ENCODE measurements at regions not wholly inside any gene's neighbourhood (a gene's known extent, or its start where the extent isn't known, plus 50 kb on each side); places are given as distances from the start of the nearest gene placed in this dataset.
"Not testable (repeated sequence)": the region's sequence is repeated elsewhere in the genome, so short reads cannot be mapped to it uniquely, and the experiment has no call there.

DNA sequence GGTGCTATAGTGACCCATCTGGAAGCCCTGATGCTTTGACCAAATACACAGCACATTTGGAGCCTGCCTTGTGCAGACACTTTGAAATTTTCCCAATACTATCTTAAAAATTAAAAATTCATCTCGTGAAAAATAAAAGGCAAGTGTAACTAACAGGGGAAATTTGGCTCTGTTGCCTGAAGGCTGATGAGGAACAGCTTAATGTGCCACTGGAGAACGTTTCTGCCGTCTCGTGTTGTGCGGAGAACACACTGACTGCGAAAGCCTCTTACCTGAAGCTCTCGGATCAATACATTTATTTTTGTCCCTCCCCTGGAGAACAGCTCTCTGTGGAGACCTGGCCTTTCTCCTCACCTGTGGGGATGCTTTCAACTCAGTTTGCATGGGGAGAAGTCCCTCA lies 77.2 kb upstream of the CHST15 start:
- no peak overlapping the region for H3K4me3 Mint-ChIP-seq
- no peak for ATAC-seq
- no peaks in the 10 kb centered on the region for H3K36me3 Mint-ChIP-seq
- no peaks in the 10 kb centered on the region for H3K9me3 Mint-ChIP-seq
- H3K4me1 Mint-ChIP-seq = peaks cover 2% of the 10 kb centered on the region
- no peak for DNase-seq (ENCODE audit: low spot score in 2 of 2)
- no peak overlapping the region for H3K27ac Mint-ChIP-seq

DNA sequence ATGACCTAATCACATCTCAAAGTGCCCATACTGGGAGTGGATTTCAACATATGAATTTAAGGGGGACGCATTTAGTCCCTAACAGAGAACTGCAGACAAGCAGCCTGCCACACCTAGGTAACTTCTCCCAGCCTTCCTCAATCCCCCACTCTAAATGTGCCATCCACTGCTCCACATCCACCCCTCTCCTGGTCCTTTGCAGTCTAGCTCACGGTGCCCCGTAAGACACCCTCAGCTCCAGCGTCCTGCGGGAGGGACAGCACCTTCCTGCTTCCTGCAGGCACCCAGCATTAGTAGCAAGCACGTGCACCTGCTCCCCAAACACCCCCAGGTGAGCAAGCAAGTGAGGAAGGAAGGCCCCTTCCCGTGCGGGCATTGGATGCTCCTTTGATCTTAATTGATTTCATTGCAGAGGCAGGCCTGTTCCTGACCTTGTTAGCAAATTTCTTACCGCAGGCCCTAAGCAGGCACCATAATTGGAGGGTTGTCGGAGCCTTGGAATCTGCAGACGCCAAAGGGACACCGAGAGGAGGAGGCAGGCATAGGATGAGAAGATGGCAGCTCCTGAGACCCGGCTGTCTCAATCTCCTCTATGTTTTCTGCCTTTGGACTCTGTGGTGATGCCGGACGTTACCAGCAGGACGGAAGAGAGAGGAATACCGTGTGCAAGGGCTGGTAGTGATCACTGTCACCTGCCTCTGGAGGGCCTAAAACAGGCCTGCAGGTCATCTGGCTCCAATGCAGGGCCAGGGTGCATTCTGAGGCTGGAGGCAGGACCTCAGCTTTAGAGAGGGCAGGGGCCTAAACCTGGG lies 75.8 kb upstream of the CHST15 start:
- no peaks in the 10 kb centered on the region for H3K9me3 Mint-ChIP-seq

DNA sequence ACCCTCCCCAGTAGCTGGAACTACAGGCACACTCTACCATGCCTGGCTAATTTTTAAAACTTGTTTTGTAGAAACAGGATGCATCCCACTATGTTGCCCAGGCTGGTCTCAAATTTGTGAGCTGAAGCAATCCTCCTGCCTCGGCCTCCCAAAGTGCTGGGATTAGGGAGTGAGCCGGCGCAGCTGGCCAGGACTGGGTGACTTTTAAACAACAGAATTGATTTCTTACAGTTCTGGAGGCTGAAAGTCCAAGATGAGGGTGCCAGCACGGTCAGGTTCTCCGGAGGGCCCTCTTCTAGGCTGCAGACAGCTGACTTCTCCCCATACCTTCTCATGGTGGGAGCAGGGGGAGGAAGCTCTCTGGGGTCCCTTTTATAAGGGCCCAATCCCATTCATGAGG lies 75.2 kb upstream of the CHST15 start:
- no peak for ATAC-seq
- H3K4me1 Mint-ChIP-seq = no peaks in the 10 kb centered on the region
- H3K27ac Mint-ChIP-seq = no peak overlapping the region
- no peak overlapping the region for H3K4me3 Mint-ChIP-seq
- H3K36me3 Mint-ChIP-seq = no peaks in the 10 kb centered on the region
- no peak for DNase-seq (ENCODE audit: low spot score in 2 of 2)
- H3K9me3 Mint-ChIP-seq = no peaks in the 10 kb centered on the region

More for the DNA sequence above, 75.8 kb upstream of the CHST15 start:
- no peak for ATAC-seq
- Mint-ChIP-seq H3K27ac (no peak overlapping the region), H3K4me1 (no peaks in the 10 kb centered on the region), H3K36me3 (no peaks in the 10 kb centered on the region), H3K4me3 (no peak overlapping the region)
- no peak for DNase-seq (ENCODE audit: low spot score in 2 of 2)

DNA sequence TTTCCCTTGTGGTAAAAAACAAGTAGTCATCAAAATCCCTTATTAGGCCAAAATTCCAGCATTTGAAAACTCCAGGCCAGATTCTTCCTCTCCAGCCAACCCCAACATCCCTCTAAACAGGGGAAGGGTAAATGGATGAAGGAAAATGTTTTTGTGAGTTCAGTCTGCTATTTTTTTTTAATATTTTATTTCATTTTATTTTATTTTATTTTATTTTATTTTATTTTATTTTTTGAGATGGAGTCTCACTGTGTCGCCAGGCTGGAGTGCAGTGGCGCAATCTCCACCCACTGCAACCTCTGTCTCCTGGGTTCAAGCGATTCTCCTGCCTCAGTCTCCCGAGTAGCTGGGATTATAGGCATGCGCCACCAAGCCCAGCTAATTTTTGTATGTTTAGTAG lies 74.5 kb upstream of the CHST15 start:
- DNase-seq (ENCODE audit: low spot score in 2 of 2); H3K27ac Mint-ChIP-seq; H3K9me3 Mint-ChIP-seq; ATAC-seq; H3K36me3 Mint-ChIP-seq; H3K4me3 Mint-ChIP-seq; H3K4me1 Mint-ChIP-seq: not testable (repeated sequence)

DNA sequence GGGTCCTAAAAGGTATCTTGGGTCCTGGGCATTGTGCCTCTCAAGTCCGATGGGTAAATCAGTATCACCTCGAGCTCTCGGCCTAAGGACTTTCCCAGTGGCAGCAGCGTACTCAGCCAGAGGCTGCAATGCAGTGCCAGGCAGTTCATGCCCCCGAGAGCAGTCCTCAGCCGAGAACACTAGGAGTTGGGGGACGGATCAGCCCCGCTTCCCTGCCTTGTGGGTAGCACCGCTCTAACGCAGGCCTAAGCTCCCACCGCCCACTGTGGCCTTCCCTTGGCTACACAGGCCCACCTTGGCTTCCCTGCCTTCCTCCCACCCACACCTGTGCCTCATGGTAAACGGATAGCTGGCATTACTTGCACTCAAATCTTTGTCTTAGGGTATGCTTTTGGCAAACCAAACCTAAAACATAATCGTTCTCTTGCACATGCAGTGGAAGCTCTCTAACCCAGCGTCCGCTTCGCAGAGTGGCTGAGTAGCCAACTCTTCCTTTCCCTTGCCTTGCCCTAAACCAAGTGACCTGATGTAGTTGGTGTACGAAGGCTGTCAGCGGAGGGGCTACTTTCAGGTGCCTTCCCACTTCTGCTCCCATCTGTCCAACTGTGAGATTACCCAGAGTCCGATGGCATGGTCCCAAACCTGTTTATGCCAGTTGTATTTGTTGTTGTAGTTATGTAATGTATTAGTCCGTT lies 73.2 kb upstream of the CHST15 start:
- no peaks in the 10 kb centered on the region for H3K36me3 Mint-ChIP-seq
- ATAC-seq (no peak), DNase-seq (ENCODE audit: low spot score in 2 of 2) (no peak)
- H3K4me3 Mint-ChIP-seq = no peak overlapping the region
- H3K4me1 Mint-ChIP-seq = peaks cover 6% of the 10 kb centered on the region
- no peaks in the 10 kb centered on the region for H3K9me3 Mint-ChIP-seq
- no peak overlapping the region for H3K27ac Mint-ChIP-seq

DNA sequence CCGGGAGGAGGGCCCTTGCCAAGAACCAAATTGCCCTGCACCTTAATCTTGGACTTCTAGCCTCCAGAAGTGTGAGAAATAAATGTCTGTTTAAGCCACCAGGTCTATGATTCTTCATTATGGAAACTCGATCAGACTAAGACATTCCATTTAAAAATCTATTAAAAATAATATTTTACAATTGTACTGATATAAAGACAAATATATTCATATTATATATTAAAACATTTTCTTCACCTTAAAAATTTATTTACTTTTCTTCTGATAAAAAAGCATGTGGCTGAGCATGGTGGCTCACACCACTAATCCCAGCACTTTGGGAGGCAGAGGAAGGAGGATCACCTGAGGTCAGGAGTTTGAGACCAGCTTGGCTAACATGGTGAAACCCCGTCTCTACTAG lies 72.4 kb upstream of the CHST15 start:
- no peak for ATAC-seq
- no peak overlapping the region for H3K27ac Mint-ChIP-seq
- H3K4me1 Mint-ChIP-seq = peaks cover 6% of the 10 kb centered on the region
- no peaks in the 10 kb centered on the region for H3K9me3 Mint-ChIP-seq
- no peaks in the 10 kb centered on the region for H3K36me3 Mint-ChIP-seq
- no peak overlapping the region for H3K4me3 Mint-ChIP-seq
- no peak for DNase-seq (ENCODE audit: low spot score in 2 of 2)

DNA sequence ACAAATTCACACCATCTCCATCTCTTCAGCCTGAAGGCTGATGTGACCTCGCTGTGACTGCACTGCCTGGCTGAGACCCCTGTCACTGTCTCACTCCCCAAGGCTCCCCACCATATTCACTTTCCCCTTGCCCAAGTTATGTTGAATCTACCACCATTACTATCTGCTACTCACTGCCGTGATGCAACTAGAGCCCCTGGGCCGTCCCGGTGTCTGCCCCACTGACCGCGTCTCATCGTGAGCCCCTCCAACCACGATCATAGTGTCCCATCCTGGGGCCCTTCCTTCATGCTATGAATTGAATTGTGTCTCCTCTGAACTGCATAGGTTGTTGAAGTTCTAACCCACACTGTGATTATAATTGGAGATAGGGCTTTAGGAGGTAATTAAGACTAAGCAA lies 71.9 kb upstream of the CHST15 start:
- Mint-ChIP-seq H3K36me3 (no peaks in the 10 kb centered on the region), H3K4me3 (no peak overlapping the region), H3K9me3 (no peaks in the 10 kb centered on the region), H3K4me1 (peaks cover 6% of the 10 kb centered on the region), H3K27ac (no peak overlapping the region)
- no peak for DNase-seq (ENCODE audit: low spot score in 2 of 2)
- ATAC-seq = no peak

DNA sequence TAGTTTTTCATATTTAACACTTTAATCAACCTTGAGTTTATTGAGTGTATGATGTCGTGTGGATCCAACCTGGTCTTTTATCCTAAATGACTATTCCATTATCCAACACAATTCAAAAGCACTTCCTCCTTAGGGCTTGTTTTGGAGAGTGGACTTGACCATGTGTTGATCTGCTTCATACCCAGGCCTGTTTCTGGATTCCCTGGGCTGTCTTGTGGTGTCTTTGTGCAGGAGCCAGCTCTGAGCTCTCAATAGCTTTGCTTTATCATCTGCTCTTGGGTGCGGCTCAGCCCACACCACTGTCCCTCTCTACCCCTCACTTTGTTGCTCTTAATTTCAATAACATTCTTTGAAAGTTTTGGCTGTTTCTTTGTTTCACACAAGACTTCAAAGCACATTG lies 70.9 kb upstream of the CHST15 start:
- no peak overlapping the region for H3K4me3 Mint-ChIP-seq
- peaks cover 6% of the 10 kb centered on the region for H3K4me1 Mint-ChIP-seq
- no peaks in the 10 kb centered on the region for H3K9me3 Mint-ChIP-seq
- DNase-seq (ENCODE audit: low spot score in 2 of 2) (no peak), ATAC-seq (no peak)
- no peak overlapping the region for H3K27ac Mint-ChIP-seq
- no peaks in the 10 kb centered on the region for H3K36me3 Mint-ChIP-seq

DNA sequence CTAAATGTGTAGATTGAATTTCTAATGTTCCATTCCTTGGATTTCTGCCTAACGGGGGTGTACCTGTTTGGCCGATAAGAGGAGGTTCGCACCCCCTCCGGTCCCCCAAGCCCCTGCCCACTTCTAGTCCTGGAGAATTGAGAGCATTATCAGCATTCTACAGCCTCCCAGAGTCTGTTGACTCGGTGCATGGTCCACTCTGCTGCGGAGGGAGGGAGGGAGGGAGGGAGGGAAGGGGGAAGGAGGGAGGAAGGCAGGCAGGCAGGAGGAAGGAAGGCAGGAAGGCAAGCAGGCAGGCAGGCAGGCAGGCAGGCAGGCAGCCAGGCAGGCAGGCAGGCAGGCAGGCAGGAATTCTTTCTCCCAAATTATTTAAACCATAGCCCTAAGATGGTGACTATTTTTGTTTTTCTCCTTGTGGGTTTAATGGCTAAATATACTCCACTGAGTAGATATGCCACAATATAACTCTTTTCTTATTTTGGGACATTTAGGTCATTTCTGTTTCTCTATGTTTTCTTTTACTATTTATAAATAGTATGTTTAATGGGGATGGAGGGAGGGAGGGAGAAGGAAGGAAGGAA lies 69.5 kb upstream of the CHST15 start:
- no peak for ATAC-seq
- no peaks in the 10 kb centered on the region for H3K9me3 Mint-ChIP-seq
- no peak for DNase-seq (ENCODE audit: low spot score in 2 of 2)
- H3K27ac Mint-ChIP-seq = no peak overlapping the region
- no peak overlapping the region for H3K4me3 Mint-ChIP-seq
- no peaks in the 10 kb centered on the region for H3K36me3 Mint-ChIP-seq
- peaks cover 6% of the 10 kb centered on the region for H3K4me1 Mint-ChIP-seq

DNA sequence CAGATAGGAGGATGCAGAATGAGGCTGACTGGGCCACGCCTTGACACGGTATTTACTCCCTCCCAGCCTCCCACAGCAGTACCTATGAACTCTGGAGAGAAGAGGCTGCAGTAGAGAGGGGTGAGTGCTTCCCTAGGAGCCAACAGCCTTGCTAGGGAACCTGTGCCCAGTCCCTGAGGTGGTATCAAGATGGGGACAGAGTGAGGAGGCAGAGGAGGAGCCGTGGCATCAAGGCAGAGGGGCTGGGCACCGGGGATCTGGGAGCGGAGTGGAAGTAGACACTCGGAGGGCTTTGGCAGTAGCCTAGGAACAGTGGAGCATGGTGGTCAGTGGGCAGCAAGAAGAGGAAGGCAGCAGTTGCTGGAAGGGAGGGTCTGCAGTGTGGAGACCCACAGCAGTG lies 68.7 kb upstream of the CHST15 start:
- ATAC-seq (no peak), DNase-seq (ENCODE audit: low spot score in 2 of 2) (no peak)
- Mint-ChIP-seq H3K4me3 (no peak overlapping the region), H3K4me1 (peaks cover 6% of the 10 kb centered on the region), H3K9me3 (no peaks in the 10 kb centered on the region), H3K27ac (no peak overlapping the region), H3K36me3 (no peaks in the 10 kb centered on the region)

DNA sequence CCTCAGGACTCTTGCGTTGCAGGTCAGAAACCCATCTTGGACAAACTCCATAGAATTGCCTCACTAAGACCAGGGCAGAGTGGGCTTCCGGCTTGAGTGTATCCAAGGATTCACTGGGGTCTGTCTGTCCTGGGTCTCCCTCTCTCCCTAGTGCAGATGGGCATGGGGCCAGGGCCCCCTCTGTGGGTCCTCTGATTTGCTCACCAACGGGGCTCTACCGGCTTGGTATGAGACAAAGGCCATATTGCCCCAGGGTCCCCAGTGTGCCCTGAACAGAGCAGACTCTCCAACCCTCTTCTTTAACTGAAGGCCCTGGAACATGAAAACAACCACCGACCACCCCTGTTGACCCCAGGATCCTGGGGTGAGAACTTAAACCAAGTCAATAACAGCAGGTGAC lies 68.2 kb upstream of the CHST15 start:
- DNase-seq (ENCODE audit: low spot score in 2 of 2) (no peak), ATAC-seq (no peak)
- Mint-ChIP-seq H3K4me3 (no peak overlapping the region), H3K36me3 (no peaks in the 10 kb centered on the region), H3K4me1 (peaks cover 6% of the 10 kb centered on the region), H3K9me3 (no peaks in the 10 kb centered on the region), H3K27ac (no peak overlapping the region)

DNA sequence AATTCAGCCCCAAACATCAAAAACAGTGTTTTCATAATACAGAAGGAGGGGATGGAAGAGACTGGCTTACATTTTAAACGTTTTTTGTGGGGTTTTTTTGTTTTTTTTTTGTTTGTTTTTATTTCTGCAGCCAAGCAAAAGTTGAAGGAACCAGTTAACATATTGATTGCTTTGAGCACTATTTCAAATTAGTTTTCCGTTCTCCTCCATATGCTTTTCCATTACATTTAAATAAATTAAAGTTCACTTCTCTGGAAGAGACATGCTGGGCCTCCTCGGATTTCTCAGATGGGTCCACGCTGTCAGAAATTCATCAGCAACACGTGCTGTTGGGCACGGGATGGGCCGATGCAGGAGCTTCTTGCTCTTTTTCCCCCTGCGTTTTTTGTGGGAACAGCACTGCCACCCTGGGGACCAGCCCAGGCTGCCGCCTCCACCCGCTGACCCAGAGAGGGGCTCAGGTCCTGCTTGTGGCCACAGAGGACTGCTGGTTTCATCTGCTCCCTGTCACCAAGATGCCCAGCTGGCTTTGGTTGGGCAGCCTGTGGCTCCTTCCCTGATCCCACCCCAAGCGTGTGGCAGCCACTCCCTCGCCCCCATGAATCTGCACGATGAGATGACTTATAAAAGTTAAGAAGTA lies 67.7 kb upstream of the CHST15 start:
- DNase-seq (ENCODE audit: low spot score in 2 of 2) = no peak
- Mint-ChIP-seq H3K4me3 (no peak overlapping the region), H3K36me3 (no peaks in the 10 kb centered on the region), H3K9me3 (no peaks in the 10 kb centered on the region), H3K27ac (no peak overlapping the region), H3K4me1 (peaks cover 6% of the 10 kb centered on the region)
- ATAC-seq = no peak

DNA sequence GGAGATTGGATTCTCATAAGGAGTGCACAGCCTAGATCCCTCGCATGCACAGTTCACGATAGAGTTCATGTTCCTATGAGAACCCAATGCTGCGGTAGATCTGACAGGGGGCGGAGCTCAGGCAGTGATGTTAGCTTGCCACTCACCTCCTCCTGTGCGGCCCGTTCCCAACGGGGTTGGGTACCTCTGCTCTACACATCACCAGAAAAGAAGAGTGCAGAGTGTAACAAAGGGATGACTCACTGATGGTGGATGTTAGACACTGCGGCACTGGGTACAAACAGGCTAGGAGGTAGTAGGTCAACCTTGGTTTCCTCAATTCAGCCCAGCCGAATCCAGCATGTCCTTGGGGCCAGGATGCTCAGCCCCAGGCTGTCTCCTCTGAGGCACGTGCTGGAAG lies 66.8 kb upstream of the CHST15 start:
- Mint-ChIP-seq H3K4me3 (no peak overlapping the region), H3K4me1 (peaks cover 6% of the 10 kb centered on the region), H3K36me3 (no peaks in the 10 kb centered on the region), H3K27ac (no peak overlapping the region), H3K9me3 (no peaks in the 10 kb centered on the region)
- no peak for ATAC-seq
- no peak for DNase-seq (ENCODE audit: low spot score in 2 of 2)

DNA sequence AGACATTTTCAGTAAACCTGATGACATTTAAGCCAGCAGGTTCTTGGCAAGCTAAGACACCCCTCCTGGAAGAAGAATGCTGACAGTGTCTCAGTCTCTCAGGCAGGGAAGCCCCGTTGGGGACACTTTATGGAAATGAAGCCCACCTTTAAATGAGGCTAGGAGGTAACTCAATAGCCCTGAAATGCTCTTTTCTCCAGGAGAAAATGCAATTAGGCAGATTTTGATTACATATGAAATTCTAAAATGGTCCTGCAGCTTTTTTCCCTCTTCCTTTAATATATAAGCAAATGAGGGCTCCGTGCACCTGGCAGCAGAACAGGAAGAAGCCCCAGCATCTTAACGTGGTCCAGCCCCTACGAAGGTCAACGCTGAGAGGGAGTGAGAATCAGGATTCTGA lies 65.8 kb upstream of the CHST15 start:
- Mint-ChIP-seq H3K36me3 (no peaks in the 10 kb centered on the region), H3K4me1 (peaks cover 6% of the 10 kb centered on the region), H3K9me3 (peaks cover 3% of the 10 kb centered on the region), H3K27ac (no peak overlapping the region), H3K4me3 (no peak overlapping the region)
- DNase-seq (ENCODE audit: low spot score in 2 of 2) (no peak), ATAC-seq (no peak)

DNA sequence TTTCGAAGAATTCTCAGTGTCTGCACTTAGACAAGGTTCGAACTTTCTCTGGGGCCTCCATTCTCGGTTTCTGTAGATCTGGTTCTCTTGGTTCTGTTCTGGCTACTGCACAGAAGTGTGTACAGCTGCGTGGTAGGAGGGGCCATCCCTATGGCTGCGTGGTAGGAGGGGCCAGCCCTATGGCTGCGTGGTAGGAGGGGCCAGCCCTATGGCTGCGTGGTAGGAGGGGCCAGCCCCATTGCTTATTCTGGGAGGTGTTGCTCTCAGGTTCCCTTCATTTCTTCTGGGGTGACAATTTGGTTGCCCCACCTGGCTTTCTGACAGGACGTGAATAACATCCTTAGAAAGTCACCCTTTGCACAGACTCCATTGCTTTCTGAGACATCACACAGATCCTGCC lies 65.2 kb upstream of the CHST15 start:
- Mint-ChIP-seq H3K9me3 (peaks cover 3% of the 10 kb centered on the region), H3K36me3 (no peaks in the 10 kb centered on the region), H3K27ac (no peak overlapping the region), H3K4me3 (no peak overlapping the region), H3K4me1 (peaks cover 6% of the 10 kb centered on the region)
- no peak for DNase-seq (ENCODE audit: low spot score in 2 of 2)
- ATAC-seq = no peak

DNA sequence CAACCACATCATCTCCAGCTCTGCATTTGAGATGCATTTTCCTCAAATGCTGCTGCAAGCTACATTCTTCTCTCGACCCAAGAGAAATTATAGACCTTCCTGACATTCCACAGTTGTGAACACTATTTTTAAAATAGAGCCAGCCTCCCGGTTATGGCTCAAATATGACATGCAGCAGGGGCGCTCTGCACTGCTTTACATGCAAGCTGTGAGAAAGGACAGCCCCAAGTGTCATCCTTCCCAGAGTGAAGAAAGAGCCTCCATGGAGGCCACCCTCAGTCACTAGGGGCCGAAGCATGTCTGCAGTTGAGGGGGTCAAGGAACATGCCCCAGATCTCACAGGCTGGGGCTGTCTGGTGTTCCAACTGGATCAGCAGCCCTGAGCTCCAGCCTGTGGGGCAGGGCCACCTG lies 63.9 kb upstream of the CHST15 start:
- Mint-ChIP-seq H3K9me3 (peaks cover 3% of the 10 kb centered on the region), H3K4me3 (no peak overlapping the region), H3K36me3 (no peaks in the 10 kb centered on the region), H3K27ac (no peak overlapping the region), H3K4me1 (peaks cover 5% of the 10 kb centered on the region)
- ATAC-seq (no peak), DNase-seq (ENCODE audit: low spot score in 2 of 2) (no peak)

All from stimulated activated effector memory CD8-positive, alpha-beta T cell treated with anti-CD3 and anti-CD28 coated beads, Interleukin-12 subunit alpha, Interleukin-12 subunit beta, amount 100 ng/mL, for 72 hours (primary cell).